ENCODE measurements at regions not wholly inside any gene's neighbourhood (a gene's known extent, or its start where the extent isn't known, plus 50 kb on each side); places are given as distances from the start of the nearest gene placed in this dataset.

GRCh38 chr13:104408733-104409132, 1342.5 kb upstream of the SLC10A2 start:
- TF ChIP-seq, protein P1, sequence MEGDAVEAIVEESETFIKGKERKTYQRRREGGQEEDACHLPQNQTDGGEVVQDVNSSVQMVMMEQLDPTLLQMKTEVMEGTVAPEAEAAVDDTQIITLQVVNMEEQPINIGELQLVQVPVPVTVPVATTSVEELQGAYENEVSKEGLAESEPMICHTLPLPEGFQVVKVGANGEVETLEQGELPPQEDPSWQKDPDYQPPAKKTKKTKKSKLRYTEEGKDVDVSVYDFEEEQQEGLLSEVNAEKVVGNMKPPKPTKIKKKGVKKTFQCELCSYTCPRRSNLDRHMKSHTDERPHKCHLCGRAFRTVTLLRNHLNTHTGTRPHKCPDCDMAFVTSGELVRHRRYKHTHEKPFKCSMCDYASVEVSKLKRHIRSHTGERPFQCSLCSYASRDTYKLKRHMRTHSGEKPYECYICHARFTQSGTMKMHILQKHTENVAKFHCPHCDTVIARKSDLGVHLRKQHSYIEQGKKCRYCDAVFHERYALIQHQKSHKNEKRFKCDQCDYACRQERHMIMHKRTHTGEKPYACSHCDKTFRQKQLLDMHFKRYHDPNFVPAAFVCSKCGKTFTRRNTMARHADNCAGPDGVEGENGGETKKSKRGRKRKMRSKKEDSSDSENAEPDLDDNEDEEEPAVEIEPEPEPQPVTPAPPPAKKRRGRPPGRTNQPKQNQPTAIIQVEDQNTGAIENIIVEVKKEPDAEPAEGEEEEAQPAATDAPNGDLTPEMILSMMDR (IDR thresholded peaks at IDR 0.05; ENCODE audit: low read depth, low read length), result no peak
- TF ChIP-seq EZH2phosphoT487 (IDR thresholded peaks at IDR 0.05; ENCODE audit: low read depth), result no peak

Data from OCI-LY3 (cell line).